ENCODE measurements at regions not wholly inside any gene's neighbourhood (a gene's known extent, or its start where the extent isn't known, plus 50 kb on each side); places are given as distances from the start of the nearest gene placed in this dataset.

DNA sequence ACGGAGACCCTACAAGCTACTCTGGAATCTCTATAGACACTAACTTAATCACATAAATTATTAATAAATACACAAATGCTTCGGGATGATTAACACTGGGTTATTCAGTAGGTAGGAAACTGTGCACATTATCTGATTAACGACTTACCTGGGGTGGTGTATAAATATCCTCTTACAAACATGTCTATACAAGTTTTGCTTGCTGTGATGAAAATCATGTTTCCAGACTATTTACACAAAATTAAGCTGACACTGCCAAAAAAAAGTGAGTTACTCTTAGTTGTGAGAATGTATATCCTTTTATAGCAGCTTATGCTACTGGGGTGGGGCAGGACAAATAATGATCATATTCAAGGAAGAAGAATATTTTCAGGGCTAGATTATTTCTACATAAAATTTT lies 314.6 kb downstream of the C7orf25 start:
- TF ChIP-seq CTCF (IDR thresholded peaks at IDR 0.05): no peak
- no peak for TF ChIP-seq POLR2A (IDR thresholded peaks at IDR 0.05)

All from heart left ventricle (tissue), 13 donors.